ENCODE measurements at regions not wholly inside any gene's neighbourhood (a gene's known extent, or its start where the extent isn't known, plus 50 kb on each side); places are given as distances from the start of the nearest gene placed in this dataset.

DNA sequence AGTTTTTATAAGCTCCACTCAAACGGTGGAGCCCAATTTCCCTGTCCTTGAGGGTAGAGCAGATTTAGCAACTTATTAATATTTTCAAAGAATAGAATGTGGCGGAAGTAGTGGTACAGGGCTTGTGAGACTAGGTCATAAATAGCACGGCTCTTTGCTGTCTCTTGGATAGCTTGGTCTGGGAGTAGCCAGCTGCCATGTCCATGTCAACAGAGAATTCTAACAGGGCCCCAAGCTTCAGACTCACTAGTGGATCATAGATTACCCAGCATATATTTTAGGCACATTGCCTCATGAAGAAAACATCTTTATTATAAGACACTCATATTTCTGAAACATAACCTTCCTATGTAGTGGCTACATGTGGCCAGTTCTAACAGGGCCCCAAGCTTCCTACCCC lies 755.7 kb downstream of the HDGFL1 start:
- TF ChIP-seq, protein P1, sequence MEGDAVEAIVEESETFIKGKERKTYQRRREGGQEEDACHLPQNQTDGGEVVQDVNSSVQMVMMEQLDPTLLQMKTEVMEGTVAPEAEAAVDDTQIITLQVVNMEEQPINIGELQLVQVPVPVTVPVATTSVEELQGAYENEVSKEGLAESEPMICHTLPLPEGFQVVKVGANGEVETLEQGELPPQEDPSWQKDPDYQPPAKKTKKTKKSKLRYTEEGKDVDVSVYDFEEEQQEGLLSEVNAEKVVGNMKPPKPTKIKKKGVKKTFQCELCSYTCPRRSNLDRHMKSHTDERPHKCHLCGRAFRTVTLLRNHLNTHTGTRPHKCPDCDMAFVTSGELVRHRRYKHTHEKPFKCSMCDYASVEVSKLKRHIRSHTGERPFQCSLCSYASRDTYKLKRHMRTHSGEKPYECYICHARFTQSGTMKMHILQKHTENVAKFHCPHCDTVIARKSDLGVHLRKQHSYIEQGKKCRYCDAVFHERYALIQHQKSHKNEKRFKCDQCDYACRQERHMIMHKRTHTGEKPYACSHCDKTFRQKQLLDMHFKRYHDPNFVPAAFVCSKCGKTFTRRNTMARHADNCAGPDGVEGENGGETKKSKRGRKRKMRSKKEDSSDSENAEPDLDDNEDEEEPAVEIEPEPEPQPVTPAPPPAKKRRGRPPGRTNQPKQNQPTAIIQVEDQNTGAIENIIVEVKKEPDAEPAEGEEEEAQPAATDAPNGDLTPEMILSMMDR (IDR thresholded peaks at IDR 0.05): no peak
- TF ChIP-seq POLR2A (IDR thresholded peaks at IDR 0.05): no peak
